SK-N-SH treated with all-trans-retinoic acid at 6 μM for 48 hours (cell line): ENCODE measurements at regions not wholly inside any gene's neighbourhood (a gene's known extent, or its start where the extent isn't known, plus 50 kb on each side); places are given as distances from the start of the nearest gene placed in this dataset.

Experiments
- ARNTL ChIP-seq: fragments of 450-650 bp; formaldehyde crosslinking; IDR thresholded peaks from 2 replicates; pipeline ENCODE4 v1.5.0; 2020; ENCODE audit warnings: low read depth, mild to moderate bottlenecking, moderate library complexity, borderline replicate concordance
- BACH2 ChIP-seq: fragments of 250-450 bp; sonication (Bioruptor Pico); IDR thresholded peaks from 2 replicates; pipeline ENCODE4 v1.9.0; 2021; ENCODE audit warnings: mild to moderate bottlenecking, borderline replicate concordance
- CSDC2 ChIP-seq: fragments of 250-450 bp; sonication (Bioruptor Pico); IDR thresholded peaks from 2 replicates; pipeline ENCODE4 v1.5.0; 2020; ENCODE audit warnings: mild to moderate bottlenecking, moderate library complexity
- GLIS3 ChIP-seq: fragments of 250-450 bp; sonication (Bioruptor Pico); IDR thresholded peaks from 2 replicates; pipeline ENCODE4 v1.5.0; 2020; ENCODE audit warnings: mild to moderate bottlenecking, moderate library complexity
- RARB ChIP-seq: fragments of 250-450 bp; sonication (Bioruptor Pico); IDR thresholded peaks from 2 replicates; pipeline ENCODE4 v1.8.0; 2021; ENCODE audit warnings: mild to moderate bottlenecking, moderate library complexity
- SNAI2 ChIP-seq: fragments of 250-450 bp; sonication (Bioruptor Pico); IDR thresholded peaks from 2 replicates; pipeline ENCODE4 v1.5.0; 2020; ENCODE audit warnings: mild to moderate bottlenecking, moderate library complexity
- ZC3H10 ChIP-seq: fragments of 250-450 bp; sonication (Bioruptor Pico); IDR thresholded peaks from 2 replicates; pipeline ENCODE4 v1.5.1; 2021; ENCODE audit warnings: mild to moderate bottlenecking, moderate library complexity
- ZFP30 ChIP-seq: fragments of 450-650 bp; formaldehyde crosslinking; IDR thresholded peaks from 2 replicates; pipeline ENCODE4 v1.5.0; 2022; ENCODE audit warnings: mild to moderate bottlenecking, moderate library complexity
- ZNF8 ChIP-seq: fragments of 450-650 bp; formaldehyde crosslinking; IDR thresholded peaks from 2 replicates; pipeline ENCODE4 v1.5.0; 2020; ENCODE audit warnings: mild to moderate bottlenecking, moderate library complexity
- TF ChIP-seq, protein P1 (sequence below): fragments of 250-450 bp; sonication (Bioruptor Pico); IDR thresholded peaks from 2 replicates; pipeline ENCODE4 v1.8.0; 2020; ENCODE audit warnings: mild to moderate bottlenecking, moderate library complexity, borderline replicate concordance
- TF ChIP-seq, protein P2 (sequence below): fragments of 250-450 bp; sonication (Bioruptor Pico); IDR thresholded peaks from 2 replicates; pipeline ENCODE4 v1.5.0; 2020; ENCODE audit warnings: mild to moderate bottlenecking, moderate library complexity
- TF ChIP-seq, protein P3 (sequence below): fragments of 250-450 bp; sonication (Bioruptor Pico); IDR thresholded peaks from 2 replicates; pipeline ENCODE4 v1.5.1; 2020; ENCODE audit warnings: low read depth, mild to moderate bottlenecking, moderate library complexity
- TF ChIP-seq, protein P4 (sequence below): fragments of 250-450 bp; sonication (Bioruptor Pico); IDR thresholded peaks from 2 replicates; pipeline ENCODE4 v1.8.0; 2021; ENCODE audit warnings: low read depth, mild to moderate bottlenecking, moderate library complexity, borderline replicate concordance

DNA sequence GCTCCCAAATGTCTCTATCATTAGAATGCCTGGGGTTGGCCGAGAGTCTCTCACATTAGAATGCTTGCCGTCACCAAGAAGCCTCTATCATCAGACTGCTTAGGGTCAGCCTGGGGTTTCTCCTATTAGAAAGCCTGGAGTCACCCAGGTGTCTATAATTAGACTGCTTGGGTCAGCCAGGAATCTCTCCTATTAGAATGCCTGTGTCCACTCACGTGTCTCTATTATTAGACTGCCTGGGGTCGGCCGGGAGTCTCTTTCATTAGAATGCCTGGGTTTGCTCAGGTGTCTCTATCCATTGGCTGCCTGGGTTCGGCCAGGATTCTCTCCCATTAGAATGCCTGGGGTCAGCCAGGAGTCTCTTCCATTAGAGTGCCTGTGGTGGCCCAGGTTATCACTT, 1453.1 kb downstream of the UQCRFS1 start:
- TF ChIP-seq, protein P1, sequence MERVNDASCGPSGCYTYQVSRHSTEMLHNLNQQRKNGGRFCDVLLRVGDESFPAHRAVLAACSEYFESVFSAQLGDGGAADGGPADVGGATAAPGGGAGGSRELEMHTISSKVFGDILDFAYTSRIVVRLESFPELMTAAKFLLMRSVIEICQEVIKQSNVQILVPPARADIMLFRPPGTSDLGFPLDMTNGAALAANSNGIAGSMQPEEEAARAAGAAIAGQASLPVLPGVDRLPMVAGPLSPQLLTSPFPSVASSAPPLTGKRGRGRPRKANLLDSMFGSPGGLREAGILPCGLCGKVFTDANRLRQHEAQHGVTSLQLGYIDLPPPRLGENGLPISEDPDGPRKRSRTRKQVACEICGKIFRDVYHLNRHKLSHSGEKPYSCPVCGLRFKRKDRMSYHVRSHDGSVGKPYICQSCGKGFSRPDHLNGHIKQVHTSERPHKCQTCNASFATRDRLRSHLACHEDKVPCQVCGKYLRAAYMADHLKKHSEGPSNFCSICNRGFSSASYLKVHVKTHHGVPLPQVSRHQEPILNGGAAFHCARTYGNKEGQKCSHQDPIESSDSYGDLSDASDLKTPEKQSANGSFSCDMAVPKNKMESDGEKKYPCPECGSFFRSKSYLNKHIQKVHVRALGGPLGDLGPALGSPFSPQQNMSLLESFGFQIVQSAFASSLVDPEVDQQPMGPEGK (CRISPR knock-in tag): no peak
- TF ChIP-seq RARB (CRISPR knock-in tag) (no peak), ZNF8 (no peak), BACH2 (CRISPR knock-in tag) (no peak), SNAI2 (CRISPR knock-in tag) (no peak), GLIS3 (CRISPR knock-in tag) (no peak), ZFP30 (CRISPR knock-in tag) (no peak), CSDC2 (CRISPR knock-in tag) (no peak), ZC3H10 (CRISPR knock-in tag) (no peak), ARNTL (CRISPR knock-in tag) (no peak)
- TF ChIP-seq, protein P2, sequence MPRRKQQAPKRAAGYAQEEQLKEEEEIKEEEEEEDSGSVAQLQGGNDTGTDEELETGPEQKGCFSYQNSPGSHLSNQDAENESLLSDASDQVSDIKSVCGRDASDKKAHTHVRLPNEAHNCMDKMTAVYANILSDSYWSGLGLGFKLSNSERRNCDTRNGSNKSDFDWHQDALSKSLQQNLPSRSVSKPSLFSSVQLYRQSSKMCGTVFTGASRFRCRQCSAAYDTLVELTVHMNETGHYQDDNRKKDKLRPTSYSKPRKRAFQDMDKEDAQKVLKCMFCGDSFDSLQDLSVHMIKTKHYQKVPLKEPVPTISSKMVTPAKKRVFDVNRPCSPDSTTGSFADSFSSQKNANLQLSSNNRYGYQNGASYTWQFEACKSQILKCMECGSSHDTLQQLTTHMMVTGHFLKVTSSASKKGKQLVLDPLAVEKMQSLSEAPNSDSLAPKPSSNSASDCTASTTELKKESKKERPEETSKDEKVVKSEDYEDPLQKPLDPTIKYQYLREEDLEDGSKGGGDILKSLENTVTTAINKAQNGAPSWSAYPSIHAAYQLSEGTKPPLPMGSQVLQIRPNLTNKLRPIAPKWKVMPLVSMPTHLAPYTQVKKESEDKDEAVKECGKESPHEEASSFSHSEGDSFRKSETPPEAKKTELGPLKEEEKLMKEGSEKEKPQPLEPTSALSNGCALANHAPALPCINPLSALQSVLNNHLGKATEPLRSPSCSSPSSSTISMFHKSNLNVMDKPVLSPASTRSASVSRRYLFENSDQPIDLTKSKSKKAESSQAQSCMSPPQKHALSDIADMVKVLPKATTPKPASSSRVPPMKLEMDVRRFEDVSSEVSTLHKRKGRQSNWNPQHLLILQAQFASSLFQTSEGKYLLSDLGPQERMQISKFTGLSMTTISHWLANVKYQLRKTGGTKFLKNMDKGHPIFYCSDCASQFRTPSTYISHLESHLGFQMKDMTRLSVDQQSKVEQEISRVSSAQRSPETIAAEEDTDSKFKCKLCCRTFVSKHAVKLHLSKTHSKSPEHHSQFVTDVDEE (CRISPR knock-in tag): no peak
- TF ChIP-seq, protein P3, sequence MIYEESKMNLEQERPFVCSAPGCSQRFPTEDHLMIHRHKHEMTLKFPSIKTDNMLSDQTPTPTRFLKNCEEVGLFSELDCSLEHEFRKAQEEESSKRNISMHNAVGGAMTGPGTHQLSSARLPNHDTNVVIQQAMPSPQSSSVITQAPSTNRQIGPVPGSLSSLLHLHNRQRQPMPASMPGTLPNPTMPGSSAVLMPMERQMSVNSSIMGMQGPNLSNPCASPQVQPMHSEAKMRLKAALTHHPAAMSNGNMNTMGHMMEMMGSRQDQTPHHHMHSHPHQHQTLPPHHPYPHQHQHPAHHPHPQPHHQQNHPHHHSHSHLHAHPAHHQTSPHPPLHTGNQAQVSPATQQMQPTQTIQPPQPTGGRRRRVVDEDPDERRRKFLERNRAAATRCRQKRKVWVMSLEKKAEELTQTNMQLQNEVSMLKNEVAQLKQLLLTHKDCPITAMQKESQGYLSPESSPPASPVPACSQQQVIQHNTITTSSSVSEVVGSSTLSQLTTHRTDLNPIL (CRISPR knock-in tag): no peak
- TF ChIP-seq, protein P4, sequence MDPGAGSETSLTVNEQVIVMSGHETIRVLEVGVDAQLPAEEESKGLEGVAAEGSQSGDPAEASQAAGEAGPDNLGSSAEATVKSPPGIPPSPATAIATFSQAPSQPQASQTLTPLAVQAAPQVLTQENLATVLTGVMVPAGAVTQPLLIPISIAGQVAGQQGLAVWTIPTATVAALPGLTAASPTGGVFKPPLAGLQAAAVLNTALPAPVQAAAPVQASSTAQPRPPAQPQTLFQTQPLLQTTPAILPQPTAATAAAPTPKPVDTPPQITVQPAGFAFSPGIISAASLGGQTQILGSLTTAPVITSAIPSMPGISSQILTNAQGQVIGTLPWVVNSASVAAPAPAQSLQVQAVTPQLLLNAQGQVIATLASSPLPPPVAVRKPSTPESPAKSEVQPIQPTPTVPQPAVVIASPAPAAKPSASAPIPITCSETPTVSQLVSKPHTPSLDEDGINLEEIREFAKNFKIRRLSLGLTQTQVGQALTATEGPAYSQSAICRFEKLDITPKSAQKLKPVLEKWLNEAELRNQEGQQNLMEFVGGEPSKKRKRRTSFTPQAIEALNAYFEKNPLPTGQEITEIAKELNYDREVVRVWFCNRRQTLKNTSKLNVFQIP (CRISPR knock-in tag): no peak
